ENCODE measurements at regions not wholly inside any gene's neighbourhood (a gene's known extent, or its start where the extent isn't known, plus 50 kb on each side); places are given as distances from the start of the nearest gene placed in this dataset.
"Not testable (repeated sequence)": the region's sequence is repeated elsewhere in the genome, so short reads cannot be mapped to it uniquely, and the experiment has no call there.

GRCh38 chr7:113582471-113582870 is 336.3 kb downstream of the PPP1R3A start:
- DNase-seq, result no peak

GRCh38 chr7:113563257-113563656 is 355.6 kb downstream of the PPP1R3A start:
- not testable (repeated sequence) for DNase-seq

GRCh38 chr7:113562801-113563200 is 356.0 kb downstream of the PPP1R3A start:
- DNase-seq, result no peak

- DNase-seq, result no peak
Measured at GRCh38 chr7:113562242-113562641, 356.6 kb downstream of the PPP1R3A start.

GRCh38 chr7:113561446-113561845 is 357.4 kb downstream of the PPP1R3A start:
- DNase-seq, result no peak

- no peak for DNase-seq
Measured at GRCh38 chr7:113550966-113551365, 367.8 kb downstream of the PPP1R3A start.

- DNase-seq, result no peak
Measured at GRCh38 chr7:113548561-113548960, 370.2 kb downstream of the PPP1R3A start.

GRCh38 chr7:113548137-113548536 is 370.7 kb downstream of the PPP1R3A start:
- no peak for DNase-seq

- no peak for DNase-seq
Measured at GRCh38 chr7:113521468-113521867, 397.3 kb downstream of the PPP1R3A start.

GRCh38 chr7:113519472-113519871 is 399.3 kb downstream of the PPP1R3A start:
- no peak for DNase-seq

- no peak for DNase-seq
Measured at GRCh38 chr7:113504691-113505090, 386.3 kb upstream of the SMIM30 start.

- no peak for DNase-seq
Measured at GRCh38 chr7:113504142-113504541, 385.8 kb upstream of the SMIM30 start.

- DNase-seq, result not testable (repeated sequence)
Measured at GRCh38 chr7:113496586-113496985, 378.2 kb upstream of the SMIM30 start.

GRCh38 chr7:113494797-113495566 is 376.6 kb upstream of the SMIM30 start:
- DNase-seq, result not testable (repeated sequence)

- no peak for DNase-seq
Measured at GRCh38 chr7:113491305-113491704, 373.0 kb upstream of the SMIM30 start.

- DNase-seq, result no peak
Measured at GRCh38 chr7:113487925-113488731, 369.8 kb upstream of the SMIM30 start.

- DNase-seq, result no peak
Measured at GRCh38 chr7:113486548-113486947, 368.2 kb upstream of the SMIM30 start.

GRCh38 chr7:113483657-113484056 is 365.3 kb upstream of the SMIM30 start:
- no peak for DNase-seq

- no peak for DNase-seq
Measured at GRCh38 chr7:113480537-113480936, 362.2 kb upstream of the SMIM30 start.

- no peak for DNase-seq
Measured at GRCh38 chr7:113464096-113464855, 345.9 kb upstream of the SMIM30 start.

GRCh38 chr7:113460067-113460466 is 341.7 kb upstream of the SMIM30 start:
- DNase-seq, result no peak

- no peak for DNase-seq
Measured at GRCh38 chr7:113456533-113456932, 338.2 kb upstream of the SMIM30 start.

- DNase-seq, result no peak
Measured at GRCh38 chr7:113454597-113455169, 336.3 kb upstream of the SMIM30 start.

Measured in suppressor macrophage treated with lipopolysaccharide for 1 hour (primary cell).